Heart left ventricle (tissue), 16 donors: ENCODE measurements at regions not wholly inside any gene's neighbourhood (a gene's known extent, or its start where the extent isn't known, plus 50 kb on each side); places are given as distances from the start of the nearest gene placed in this dataset.
A peak's percentile ranks its signal among the peaks of the same experiment; 100 is the strongest.

Experiments used
- ATAC-seq, 4 donors: fragments of 200-7000 bp; cut with Tn5 transposase; one replicate each; pipeline ENCODE4 v1.9.1; 2020 to 2022; ENCODE audit warnings: moderate library complexity in 4 of 4, mild to moderate bottlenecking in 3 of 4, moderate number of reproducible peaks in 1 of 4
- DNase-seq, 5 donors: peaks; one replicate each; pipeline ENCODE4 v3.0.0-alpha.2; 2020
- H3K27ac ChIP-seq, 12 donors: fragments of 200-600 bp; sonication (generic) in 4 of 12; one replicate each; pipeline versions ENCODE4 v1.5.0 to v1.8.0; 2016 to 2022; ENCODE audit warnings: mild to moderate bottlenecking in 2 of 12
- H3K27me3 ChIP-seq, 9 donors: fragments of 200-600 bp; sonication (generic) in 2 of 9; one replicate each; pipeline versions ENCODE4 v1.5.1 to v1.8.0; 2016 to 2022; ENCODE audit warnings: mild to moderate bottlenecking in 3 of 9
- H3K36me3 ChIP-seq, 9 donors: fragments of 200-600 bp; sonication (generic) in 2 of 9; one replicate each; pipeline versions ENCODE4 v1.5.0 to v1.8.0; 2018 to 2022; ENCODE audit warnings: mild to moderate bottlenecking in 2 of 9
- H3K4me1 ChIP-seq, 12 donors: fragments of 200-600 bp; sonication (generic) in 4 of 12; one replicate each; pipeline versions ENCODE4 v1.5.0 to v1.8.0; 2016 to 2022; ENCODE audit warnings: mild to moderate bottlenecking in 3 of 12
- H3K4me3 ChIP-seq, 12 donors: fragments of 200-600 bp; sonication (generic) in 4 of 12; one replicate each; pipeline versions ENCODE4 v1.5.0 to v1.8.0; 2017 to 2022; ENCODE audit warnings: mild to moderate bottlenecking in 9 of 12, moderate library complexity in 4 of 12
- H3K9me3 ChIP-seq, 12 donors: fragments of 200-600 bp; sonication (generic) in 4 of 12; one replicate each; pipeline versions ENCODE4 v1.5.0 to v1.8.0; 2016 to 2022; ENCODE audit warnings: mild to moderate bottlenecking in 1 of 12
- CTCF ChIP-seq, 12 donors: fragments of 200-600 bp; sonication (generic) in 4 of 12; IDR thresholded peaks; one replicate each; pipeline versions ENCODE4 v1.5.0 to v1.8.0; 2018 to 2022; ENCODE audit warnings: antibody characterized with exemption in 12 of 12, mild to moderate bottlenecking in 5 of 12
- POLR2A ChIP-seq, 2 donors: fragments of 450-650 bp; IDR thresholded peaks; one replicate each; pipeline ENCODE4 v1.6.1; 2017; ENCODE audit warnings: antibody characterized with exemption in 2 of 2, mild to moderate bottlenecking in 2 of 2, moderate library complexity in 2 of 2
- WGBS, 4 donors: extraction: QIAGEN DNeasy Blood & Tissue Kit in 2 of 4; methylation state at CpG; one replicate each; pipeline versions ENCODE4 v1.1.5 to v1.1.7; 2013 to 2018; 5-methylcytosine and 5-hydroxymethylcytosine counted together
- intact Hi-C, 10 donors: fragments of 100-400 bp; cut with DNase I; formaldehyde crosslinking; loops; one replicate each; pipeline versions ENCODE4 v1.11.1 to v1.14.2; 2022
- donor health status: ischemic (EF 13 %, LVEDD 7.1; RV severe dilation, severe dysfunction).
- donor health status: healthy with polysubstance abuse.
- donor health status: DM: no; HTN: yes; CAD: no.
- donor health status: DM: no; HTN: no; CAD: no.
- donor health status: ischemic (EF 25% LVEDD 6.9; RV normal size, moderate dysfunction).
- donor health status: ischemic (EF 25% LVEDD 5.7; RV mildly dilated, moderate dysfunction).
- donor health status: healthy.
- donor health status: DM: yes; HTN: yes; CAD: no.
- donor health status: ischemic (EF 35%, LVEDD 5.7; RV mildly dilated, moderate dysfunction).
- donor health status: nonischemic (EF 11% LVEDD 7.7; RV severe dilation, severe dysfunction).
- donor health status: DM: yes; HTN: yes; CAD: no.
- donor health status: PGD.
- donor health status: ischemic (EF 29% LVEDD 5.4; RV normal size, mild dysfunction).
- donor health status: nonischemic (EF 23%, LVEDD 6.1; RV moderate dilation, normal function).

DNA sequence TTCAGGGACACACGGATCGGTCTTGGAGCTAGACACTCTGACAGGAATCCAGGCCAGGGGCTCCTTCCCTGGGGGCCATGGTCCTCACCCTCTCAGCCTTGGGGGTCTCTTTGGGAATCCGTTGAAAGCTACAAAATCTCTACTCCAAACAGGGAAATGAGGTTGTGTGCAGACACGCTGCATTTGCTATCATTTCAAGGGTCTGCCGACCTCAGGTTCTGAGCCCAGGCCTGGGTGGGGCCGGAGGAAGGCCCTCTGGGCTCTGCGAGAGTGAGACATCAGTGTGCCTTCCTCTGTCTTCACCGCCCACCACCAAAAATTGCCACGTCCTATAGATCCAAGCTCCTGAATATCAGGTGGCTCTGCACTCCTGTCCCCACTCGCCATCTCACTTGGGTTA, 74.4 kb upstream of the FGF3 start:
- intact Hi-C loops, result loop anchor here in 1 of 10 donors (5.0 kb wide), 1 partner anchor 186 kb away; no protein-coding TSS in a partner anchor
- DNase-seq (peak in 1 of 5 donors; percentile 14), ATAC-seq (no peak)

DNA sequence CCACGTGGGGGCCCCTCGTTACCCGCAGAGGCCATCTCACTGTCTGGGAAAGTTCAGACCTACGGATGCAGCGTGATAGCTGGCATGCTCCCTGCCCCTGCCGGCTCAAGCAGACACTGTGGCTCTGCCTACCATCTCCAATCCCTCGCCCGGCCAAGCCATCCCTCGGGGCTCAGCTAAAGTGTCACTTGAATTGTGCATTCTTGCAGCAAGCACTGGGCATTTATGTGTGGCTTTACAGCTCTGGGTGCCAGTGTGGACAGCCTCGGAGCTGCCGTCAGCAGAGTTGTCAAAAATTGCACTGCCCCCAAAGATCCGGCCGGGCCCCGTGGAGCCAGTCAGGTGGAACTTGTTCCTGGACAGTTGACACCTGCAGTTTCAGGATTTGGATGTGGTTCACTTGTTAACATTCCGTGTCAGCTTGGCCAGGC, 75.0 kb upstream of the FGF3 start:
- Histone ChIP-seq H3K9me3 (no peaks in the 10 kb centered on the region), H3K27ac (no peak overlapping the region), H3K36me3 (no peaks in the 10 kb centered on the region), H3K4me3 (no peak overlapping the region), H3K4me1 (peaks cover 0 to 8% (median 0%) of the 10 kb centered on the region in 12 donors), H3K27me3 (peaks cover 0 to 39% (median 14%) of the 10 kb centered on the region in 9 donors)
- peak in 2 of 5 donors; percentile 17 to 18 for DNase-seq
- TF ChIP-seq POLR2A (IDR thresholded peaks at IDR 0.05), result no peak
- no peak for TF ChIP-seq CTCF (IDR thresholded peaks at IDR 0.05)
- 80 to 85% (median 83%) methylated on average over 12 to 15 of the region's 15 CpGs for WGBS, 4 donors
- ATAC-seq, result no peak
- intact Hi-C loops, result loop anchor here in 1 of 10 donors (5.0 kb wide), 1 partner anchor 187 kb away; no protein-coding TSS in a partner anchor

More for the DNA sequence above, 74.4 kb upstream of the FGF3 start:
- H3K36me3 ChIP-seq, result no peaks in the 10 kb centered on the region
- peaks cover 0 to 8% (median 0%) of the 10 kb centered on the region in 12 donors for H3K4me1 ChIP-seq
- TF ChIP-seq CTCF (IDR thresholded peaks at IDR 0.05), result no peak
- WGBS, 4 donors, result 76 to 80% (median 77%) methylated on average over 10 of the region's 10 CpGs
- peaks cover 0 to 45% (median 20%) of the 10 kb centered on the region in 9 donors for H3K27me3 ChIP-seq
- H3K27ac ChIP-seq, result no peak overlapping the region
- no peaks in the 10 kb centered on the region for H3K9me3 ChIP-seq
- H3K4me3 ChIP-seq, result no peak overlapping the region

- H3K36me3 ChIP-seq, result no peaks in the 10 kb centered on the region
- intact Hi-C loops, result loop anchor here in 1 of 10 donors (5.0 kb wide), 1 partner anchor 187 kb away; no protein-coding TSS in a partner anchor
- peaks cover 0 to 35% (median 10%) of the 10 kb centered on the region in 9 donors for H3K27me3 ChIP-seq
- DNase-seq, result peak in 1 of 5 donors; percentile 1
- 87 to 92% (median 89%) methylated on average over 8 of the region's 8 CpGs for WGBS, 4 donors
- H3K9me3 ChIP-seq, result no peaks in the 10 kb centered on the region
- H3K4me3 ChIP-seq, result no peak overlapping the region
- peaks cover 0 to 8% (median 0%) of the 10 kb centered on the region in 12 donors for H3K4me1 ChIP-seq
- no peak overlapping the region for H3K27ac ChIP-seq
- TF ChIP-seq CTCF (IDR thresholded peaks at IDR 0.05) (no peak), POLR2A (IDR thresholded peaks at IDR 0.05) (no peak)
- no peak for ATAC-seq
Measured at GRCh38 chr11:69894648-69895047, 75.4 kb upstream of the FGF3 start.

- Histone ChIP-seq H3K27ac (no peak overlapping the region), H3K27me3 (peaks cover 0 to 24% (median 5%) of the 10 kb centered on the region in 9 donors), H3K4me1 (peaks cover 0 to 18% (median 4%) of the 10 kb centered on the region in 12 donors), H3K36me3 (no peaks in the 10 kb centered on the region), H3K9me3 (no peaks in the 10 kb centered on the region), H3K4me3 (no peak overlapping the region)
- ATAC-seq, result no peak
- no peak for TF ChIP-seq POLR2A (IDR thresholded peaks at IDR 0.05)
- TF ChIP-seq CTCF (IDR thresholded peaks at IDR 0.05), result no peak
- DNase-seq, result no peak
- intact Hi-C loops, result no loop called here
Measured at GRCh38 chr11:69896250-69896649, 77.0 kb upstream of the FGF3 start.
